ENCODE measurements at regions not wholly inside any gene's neighbourhood (a gene's known extent, or its start where the extent isn't known, plus 50 kb on each side); places are given as distances from the start of the nearest gene placed in this dataset.

DNA sequence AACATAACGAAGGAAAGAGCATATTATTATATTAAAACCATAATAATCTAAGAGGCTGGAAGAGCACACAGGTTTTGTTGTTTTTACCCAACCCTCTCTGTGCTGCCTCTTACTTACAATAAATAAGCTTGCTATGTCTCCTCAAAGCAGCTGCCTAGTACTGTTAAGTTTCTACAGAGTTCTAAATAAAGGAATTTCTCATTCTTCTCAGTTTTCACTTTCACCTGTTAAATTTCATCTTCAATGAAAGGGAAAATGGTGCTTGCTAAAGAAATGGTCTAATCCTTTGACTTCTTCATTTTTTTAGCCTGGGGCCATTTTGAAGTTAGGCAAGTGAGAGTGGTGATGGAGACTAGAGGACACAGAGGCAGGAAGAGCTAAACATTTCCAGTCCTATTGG is 396.1 kb downstream of the MAN2A1 start:
- DNase-seq: no peak

- DNase-seq: no peak
These were observed 397.1 kb downstream of the MAN2A1 start for GRCh38 chr5:110086658-110087388.

DNA sequence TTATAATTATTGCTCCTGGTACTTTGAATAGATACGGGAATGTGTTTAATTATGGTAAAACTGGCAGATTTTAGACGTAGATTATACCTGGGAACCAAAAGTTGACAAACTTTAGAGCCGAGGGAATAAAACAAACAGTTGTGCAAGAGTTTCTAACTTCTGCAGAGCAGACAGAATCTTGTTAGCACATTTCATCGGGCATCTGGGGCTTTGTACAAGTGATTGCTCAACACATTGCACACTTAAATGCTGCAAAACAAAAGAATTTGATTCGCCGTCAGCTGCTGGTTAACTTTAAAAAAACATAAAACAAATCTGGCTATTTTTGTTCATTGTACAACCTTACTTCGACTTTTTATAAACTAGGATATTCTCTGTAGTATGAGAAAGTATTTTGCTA is 398.1 kb downstream of the MAN2A1 start:
- DNase-seq: no peak

DNA sequence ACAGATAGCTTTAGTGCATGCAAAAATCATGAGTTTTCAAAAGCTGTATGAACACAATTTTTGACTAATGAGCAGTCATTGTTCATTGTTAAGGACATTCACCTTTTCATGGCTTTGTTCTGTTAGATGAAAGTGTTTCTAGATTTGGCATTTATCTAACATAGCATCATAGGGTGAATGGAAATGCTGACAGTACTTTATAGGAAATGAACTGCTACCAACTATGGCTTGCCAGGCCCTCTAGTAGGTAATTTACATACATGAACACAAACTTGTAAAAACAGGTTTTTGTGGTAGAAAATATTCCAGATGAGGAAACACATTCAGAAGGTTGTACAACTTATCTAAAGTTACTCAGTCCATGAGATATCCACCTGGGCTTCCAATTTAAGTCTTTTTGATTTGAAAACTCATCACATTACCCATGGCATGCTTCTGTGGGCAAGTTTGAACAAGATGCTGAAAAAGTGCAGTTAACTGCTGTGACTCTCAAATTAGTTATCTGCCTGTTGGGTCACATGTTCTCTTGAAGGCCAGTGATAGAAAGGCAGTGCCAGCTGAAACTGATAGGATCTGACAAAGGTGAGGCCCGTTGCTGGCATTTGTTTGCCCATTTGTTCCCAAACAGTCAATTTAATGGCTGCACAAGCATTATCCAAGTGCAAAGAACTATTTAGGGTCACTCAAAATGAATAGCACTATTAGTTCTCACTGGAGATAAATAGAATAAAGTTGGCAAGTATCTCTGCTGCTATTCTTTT is 399.1 kb downstream of the MAN2A1 start:
- no peak for DNase-seq

DNA sequence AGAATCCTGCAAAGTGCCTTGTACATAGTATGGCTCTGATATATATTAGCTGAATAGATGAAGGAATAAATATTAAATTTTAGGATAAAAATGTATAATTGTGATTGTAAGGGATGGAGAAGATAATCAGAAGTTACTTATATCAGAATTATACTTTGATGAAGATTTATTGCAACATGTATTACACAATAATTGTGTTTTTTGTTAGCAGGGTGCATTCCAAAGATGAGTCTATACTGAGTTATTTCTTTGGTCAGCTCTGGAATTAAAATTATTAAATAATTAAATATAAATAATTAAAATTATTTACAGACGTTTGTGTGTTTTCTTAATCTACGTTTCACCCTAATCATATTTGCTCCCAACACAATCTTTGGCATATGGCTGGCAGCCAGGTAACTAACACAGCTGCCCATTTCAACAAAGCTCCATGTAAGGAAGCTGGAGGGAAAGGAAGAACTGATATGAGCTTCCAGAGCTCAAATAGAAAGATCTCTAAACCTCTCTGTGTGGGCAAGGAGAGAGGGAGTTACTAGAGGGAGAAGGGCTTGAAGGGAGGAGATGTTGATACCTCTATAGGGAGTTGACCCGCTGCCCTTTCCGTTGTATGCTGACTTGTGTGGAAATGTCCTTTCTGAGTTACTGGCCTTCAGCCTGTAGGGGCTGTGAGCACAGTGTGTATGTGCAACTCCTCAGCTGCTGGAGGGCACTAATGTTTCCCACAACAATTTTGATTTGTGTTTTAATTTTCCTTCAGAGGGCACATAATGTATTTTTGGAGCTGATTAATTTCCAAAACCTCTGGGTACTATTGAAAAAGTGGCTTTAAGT is 403.4 kb downstream of the MAN2A1 start:
- DNase-seq: no peak

DNA sequence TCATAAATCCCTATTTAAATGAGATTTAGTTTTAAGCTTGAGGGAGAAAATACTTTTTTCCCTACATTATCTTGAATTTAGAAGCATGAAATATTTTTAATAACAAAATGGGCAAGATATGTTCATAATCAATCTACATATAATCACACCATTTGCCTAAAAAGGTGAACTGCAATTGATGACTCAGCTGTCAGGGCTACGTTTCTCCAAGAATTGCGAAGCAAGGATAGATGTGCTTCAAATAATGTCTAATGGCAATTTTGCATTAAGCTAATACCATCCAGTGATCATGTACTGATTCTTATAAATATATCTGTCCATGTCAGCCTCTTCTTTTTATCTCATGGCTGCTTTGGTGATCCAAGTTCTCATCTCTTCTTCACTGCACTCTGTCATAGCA is 404.4 kb downstream of the MAN2A1 start:
- DNase-seq: no peak

DNA sequence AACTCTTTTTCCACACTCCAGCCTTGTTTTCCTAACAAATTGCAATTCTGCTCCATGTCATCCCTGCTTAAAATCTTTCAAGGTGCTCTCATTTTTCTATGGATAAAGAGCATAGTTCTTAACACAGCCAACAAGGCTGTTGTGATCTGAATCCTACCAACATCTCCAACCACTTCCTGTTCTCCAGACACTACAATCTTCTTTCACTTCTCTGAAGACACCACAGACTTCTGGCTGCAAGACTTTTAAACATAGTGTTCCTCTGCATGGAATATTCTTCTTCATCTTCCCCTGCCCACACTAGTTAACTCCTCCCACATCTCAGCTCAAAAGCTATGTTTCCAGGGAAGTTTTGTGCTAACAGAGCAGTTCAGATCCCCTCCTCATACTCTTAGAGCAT is 404.8 kb downstream of the MAN2A1 start:
- no peak for DNase-seq

- DNase-seq: no peak
These were observed 406.7 kb downstream of the MAN2A1 start for GRCh38 chr5:110096419-110096818.

GRCh38 chr5:110099572-110099971 is 409.8 kb downstream of the MAN2A1 start:
- DNase-seq: no peak

- no peak for DNase-seq
These were observed 413.4 kb downstream of the MAN2A1 start for GRCh38 chr5:110103081-110103480.

DNA sequence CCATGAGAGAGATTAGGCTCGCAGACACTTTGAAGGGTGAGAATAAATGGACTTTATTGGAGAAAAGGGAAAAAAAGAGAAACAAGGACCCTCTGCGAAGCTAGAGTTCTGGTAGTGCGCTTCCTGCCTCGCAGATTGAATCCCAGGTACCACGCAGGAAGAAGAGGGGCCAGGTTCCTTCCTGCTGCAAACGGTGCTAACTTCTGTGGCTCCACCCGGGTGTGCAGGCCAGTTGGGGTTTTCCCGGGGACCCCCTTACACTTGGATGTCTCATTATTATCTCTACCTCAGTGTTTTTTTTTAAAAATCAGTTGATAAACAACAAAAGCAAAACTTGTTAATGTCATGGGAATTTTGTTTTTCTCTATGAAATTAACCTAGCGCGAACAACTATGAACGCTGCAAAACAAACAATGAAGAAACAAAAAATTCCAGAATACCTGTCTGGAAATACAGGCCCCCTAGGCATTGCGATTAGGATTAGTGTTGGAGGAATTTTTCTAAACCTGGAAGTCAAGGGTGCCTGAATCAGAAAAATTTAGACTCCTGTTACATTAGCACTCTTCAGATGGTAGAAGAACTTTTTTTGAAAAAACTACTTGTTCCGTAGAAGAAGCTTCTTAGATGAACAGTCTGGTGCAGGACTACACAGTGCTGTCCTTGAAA is 414.5 kb downstream of the MAN2A1 start:
- DNase-seq: no peak

DNA sequence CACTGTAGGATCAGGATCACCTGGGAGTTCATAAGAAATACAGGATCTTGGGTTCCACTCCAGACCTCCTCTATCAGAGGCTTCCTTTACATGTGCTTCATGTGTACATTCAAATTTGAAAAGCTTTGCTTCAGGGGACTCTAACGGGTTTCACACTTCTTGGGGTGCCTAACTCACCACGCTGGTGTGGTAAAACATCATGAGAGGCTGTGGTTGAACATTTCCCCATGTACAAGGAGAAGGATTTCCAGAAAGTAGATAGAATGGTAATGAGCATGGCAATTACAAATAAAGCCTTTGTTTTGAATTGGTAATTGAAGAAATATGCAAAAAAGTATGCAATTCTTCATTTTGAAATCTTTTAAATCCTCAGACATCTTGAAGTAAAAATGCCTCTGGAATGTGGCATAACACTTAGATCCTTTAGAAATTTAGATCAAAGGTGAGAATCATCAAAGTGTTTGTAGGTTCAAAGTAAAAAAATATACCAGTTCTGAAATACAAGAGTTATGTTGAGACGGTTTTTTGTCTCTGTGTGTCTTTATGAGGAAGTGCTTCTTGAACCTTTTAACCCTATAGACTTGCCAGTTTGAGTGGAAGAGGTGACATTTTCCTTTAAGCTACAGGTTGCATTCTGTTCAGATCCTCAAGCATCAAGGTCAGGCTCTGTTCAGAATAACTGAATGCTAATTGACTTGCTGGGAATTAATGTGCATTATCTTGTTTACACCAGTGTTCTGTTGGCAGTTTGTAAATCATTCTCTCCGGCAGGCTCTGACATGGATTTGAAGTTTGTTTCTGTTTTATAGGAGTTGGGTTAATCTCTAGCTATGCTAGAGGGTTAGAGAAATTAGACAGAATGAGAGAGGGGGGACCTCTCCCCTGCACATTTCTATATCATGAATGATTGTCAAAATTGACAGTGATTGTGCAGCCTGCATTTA is 415.3 kb downstream of the MAN2A1 start:
- no peak for DNase-seq

DNA sequence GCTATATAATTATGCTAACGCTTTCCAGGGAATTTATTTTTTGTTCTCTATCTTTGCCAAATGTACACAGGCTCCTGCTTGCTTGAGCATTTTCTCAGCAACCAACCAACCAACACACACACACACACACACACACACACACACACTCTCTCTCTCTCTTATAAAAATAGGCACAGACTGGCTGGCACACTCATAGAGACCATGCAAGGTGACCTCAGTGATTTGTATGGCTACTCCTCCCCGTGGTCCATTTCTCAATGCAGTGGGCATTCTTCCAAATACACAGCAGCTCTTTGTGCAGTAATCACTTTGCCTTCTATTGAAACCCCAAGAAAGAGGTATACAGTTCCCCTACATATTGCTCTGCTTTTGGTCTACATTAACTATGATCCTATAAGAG is 416.0 kb downstream of the MAN2A1 start:
- no peak for DNase-seq

DNA sequence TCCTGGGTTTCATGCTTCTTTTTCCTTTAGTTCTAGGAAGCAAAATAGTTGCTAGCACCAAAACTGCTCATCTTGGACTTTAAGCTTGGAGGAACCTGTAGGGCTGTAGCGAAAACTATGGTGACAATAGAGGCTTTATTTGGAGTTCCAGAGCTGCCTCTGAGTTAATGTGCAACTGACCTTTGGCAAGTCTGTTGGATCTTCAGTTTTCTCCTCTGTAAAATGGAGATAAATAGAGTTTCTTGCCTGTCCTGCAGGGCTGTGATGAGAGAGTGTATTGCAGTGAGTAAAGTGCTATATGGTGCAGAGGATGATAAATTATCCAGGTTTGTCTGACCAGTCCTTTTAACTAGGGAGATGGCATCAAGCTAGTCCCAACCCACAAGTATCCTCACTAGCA is 417.0 kb downstream of the MAN2A1 start:
- DNase-seq: no peak

- DNase-seq: no peak
These were observed 418.8 kb downstream of the MAN2A1 start for GRCh38 chr5:110108520-110108919.

GRCh38 chr5:110109667-110110066 is 419.9 kb downstream of the MAN2A1 start:
- DNase-seq: no peak

GRCh38 chr5:110112348-110112747 is 422.6 kb downstream of the MAN2A1 start:
- no peak for DNase-seq

DNA sequence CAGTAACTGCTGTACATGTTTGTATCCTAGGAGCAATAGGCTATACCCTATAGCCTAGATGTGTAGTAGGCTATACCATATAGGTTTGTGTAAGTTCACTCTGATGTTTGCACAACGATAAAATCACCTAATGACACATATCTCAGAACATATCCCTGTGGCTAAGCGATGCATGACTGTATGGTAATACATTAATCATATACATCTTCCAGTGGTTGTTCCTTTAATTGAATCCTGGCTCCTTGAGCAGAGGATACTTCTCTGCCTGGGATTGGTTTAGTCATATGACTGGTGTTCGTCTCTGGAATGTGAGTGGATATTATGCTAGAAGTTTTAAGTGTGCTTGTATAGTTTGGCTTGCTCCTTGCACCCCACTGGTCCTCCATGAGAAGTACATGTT is 425.8 kb downstream of the MAN2A1 start:
- DNase-seq: no peak

DNA sequence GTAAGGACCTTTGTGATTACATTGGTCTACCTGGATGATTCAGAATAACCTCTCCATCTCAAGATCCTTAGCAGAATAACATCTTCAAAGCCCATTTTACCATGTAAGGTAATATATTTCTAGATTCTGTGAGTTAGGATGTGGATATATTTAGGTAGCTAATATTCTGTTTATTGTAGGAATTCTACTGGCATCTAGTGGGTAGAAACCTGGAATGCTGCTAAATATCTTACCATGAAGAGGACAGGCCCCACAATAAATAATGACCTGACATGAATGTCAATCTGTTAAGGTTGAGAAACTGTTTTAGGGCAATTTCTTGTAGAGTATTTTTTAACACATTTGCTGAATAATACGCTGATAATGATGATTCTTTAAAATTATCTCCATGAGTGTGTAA is 426.8 kb downstream of the MAN2A1 start:
- DNase-seq: no peak

DNA sequence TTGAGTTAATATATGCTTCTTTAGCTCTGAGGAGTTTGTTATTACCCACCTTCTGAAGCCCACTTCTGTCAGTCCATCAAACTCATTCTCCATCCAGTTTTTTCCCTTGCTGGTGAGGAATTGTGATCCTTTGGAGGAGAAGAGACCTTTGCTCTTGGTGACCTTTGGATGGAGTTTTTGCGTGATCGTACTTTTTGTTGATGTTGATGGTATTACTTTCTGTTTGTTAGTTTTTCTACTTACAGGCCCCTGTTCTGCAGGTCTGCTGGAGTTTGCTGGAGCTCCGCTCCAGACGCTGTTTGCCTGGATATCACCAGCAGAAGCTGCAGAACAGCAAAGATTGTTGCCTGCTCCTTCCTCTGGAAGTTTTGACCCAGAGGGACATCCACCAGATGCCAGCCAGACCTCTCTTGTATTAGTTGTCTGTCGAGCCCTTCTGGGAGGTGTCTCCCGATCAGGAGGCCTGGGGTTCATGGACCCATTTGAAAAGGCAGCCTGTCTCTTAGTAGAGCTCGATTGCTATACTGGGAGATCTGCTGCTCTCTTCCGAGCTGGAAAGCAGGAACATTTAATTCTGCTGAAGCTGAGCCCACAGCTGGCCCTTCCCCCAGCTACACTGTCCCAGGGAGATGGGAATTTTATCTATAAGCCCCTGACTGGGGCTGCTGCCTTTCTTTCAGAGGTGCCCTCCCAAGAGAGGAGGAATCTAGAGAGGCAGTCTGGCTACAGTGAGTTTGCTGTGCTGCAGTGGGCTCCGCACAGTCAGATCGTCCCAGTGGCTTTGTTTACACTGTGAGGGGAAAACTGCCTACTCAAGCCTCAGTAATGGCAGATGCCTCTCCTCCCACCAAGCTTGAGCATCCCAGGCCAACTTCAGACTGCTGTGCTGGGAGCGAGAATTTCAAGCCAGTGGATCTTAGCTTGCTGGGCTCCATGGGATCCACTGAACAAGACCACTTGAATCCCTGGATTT is 445.5 kb downstream of the MAN2A1 start:
- no peak for DNase-seq

- no peak for DNase-seq
These were observed 460.5 kb downstream of the MAN2A1 start for GRCh38 chr5:110150199-110150598.

Measured in NCI-H526 treated with DMSO at 0.1 percent for 48 hours (cell line).